ENCODE measurements at regions not wholly inside any gene's neighbourhood (a gene's known extent, or its start where the extent isn't known, plus 50 kb on each side); places are given as distances from the start of the nearest gene placed in this dataset.
A peak's percentile ranks its signal among the peaks of the same experiment; 100 is the strongest.

GRCh38 chrX:19213610-19214152 lies 91.4 kb upstream of the ADGRG2 start:
- ChIA-PET POLR2A (no interaction called here), CTCF (no interaction called here), SMC1A (ENCODE audit: uncharacterized antibody, unreplicated experiment) (no interaction called here), RAD21 (ENCODE audit: unreplicated experiment) (no interaction called here)
- no TSS peak for BruUV-seq (replicated peaks)
- no peaks in the 10 kb centered on the region for H3K79me2 ChIP-seq (ENCODE audit: control insufficient read depth, insufficient read depth, low read length)
- H3K27ac ChIP-seq (ENCODE audit: control insufficient read depth, insufficient read depth), result no peak overlapping the region
- no peaks in the 10 kb centered on the region for H3K36me3 ChIP-seq (ENCODE audit: control insufficient read depth in 2 of 2, insufficient read depth in 2 of 2, low read length in 1 of 2)
- peaks cover 4% of the 10 kb centered on the region; the same call in 1 of the 2 replicates for H3K4me1 ChIP-seq (ENCODE audit: control insufficient read depth, insufficient read depth, low read length)
- no peaks in the 10 kb centered on the region for H3K27me3 ChIP-seq (replicated peaks in 1 of 2; ENCODE audit: control insufficient read depth in 2 of 2, insufficient read depth in 2 of 2, low read length in 1 of 2)
- DNase-seq (ENCODE audit: low read depth, low spot score), result no peak
- 37% methylated on average over 1 of the region's 1 CpG for WGBS (ENCODE audit: insufficient coverage, insufficient replicate concordance, low lambda C conversion rate, missing lambda C conversion rate)
- no peak overlapping the region for H3K9ac ChIP-seq (ENCODE audit: control insufficient read depth, insufficient read depth, low read length)
- no peak for ATAC-seq
- FAIRE-seq, result no peak
- intact Hi-C loops (cut with micrococcal nuclease; ENCODE audit: unreplicated experiment) (no loop called here), in situ Hi-C loops (cut with MboI) (no loop called here)
- H2AFZ ChIP-seq (ENCODE audit: control insufficient read depth, low read depth, low read length), result no peak overlapping the region
- no peak overlapping the region for H3K4me2 ChIP-seq (ENCODE audit: control insufficient read depth, insufficient read depth)
- no peaks in the 10 kb centered on the region for H3K9me3 ChIP-seq (replicated peaks; ENCODE audit: control insufficient read depth, insufficient read depth, low read length)
- TF ChIP-seq E2F8 (IDR thresholded peaks at IDR 0.05; ENCODE audit: low read depth, partially characterized antibody) (no peak), JUNB (IDR thresholded peaks at IDR 0.05) (no peak), SREBF2 (IDR thresholded peaks at IDR 0.05; ENCODE audit: low read length) (no peak)
- no peak overlapping the region for H3K4me3 ChIP-seq
- H4K20me1 ChIP-seq (ENCODE audit: control insufficient read depth, insufficient read depth), result no peaks in the 10 kb centered on the region

GRCh38 chrX:19214311-19214710 lies 92.0 kb upstream of the ADGRG2 start:
- in situ Hi-C loops (cut with MboI) (no loop called here), intact Hi-C loops (cut with micrococcal nuclease; ENCODE audit: unreplicated experiment) (no loop called here)
- 38% methylated on average over 7 of the region's 7 CpGs for WGBS (ENCODE audit: insufficient coverage, insufficient replicate concordance, low lambda C conversion rate, missing lambda C conversion rate)
- SMC1A ChIA-PET (ENCODE audit: uncharacterized antibody, unreplicated experiment), result no interaction called here
- no peak for TF ChIP-seq TARDBP (IDR thresholded peaks at IDR 0.05; ENCODE audit: borderline replicate concordance)
- TF ChIP-seq PML (IDR thresholded peaks at IDR 0.05; ENCODE audit: low read length), result no peak
- no peak for TF ChIP-seq TCF3 (IDR thresholded peaks at IDR 0.05; ENCODE audit: borderline replicate concordance, insufficient read depth, low read depth, low read length)
- TF ChIP-seq BHLHE40 (IDR thresholded peaks at IDR 0.05; ENCODE audit: borderline replicate concordance in 1 of 2, low read depth in 2 of 2, low read length in 1 of 2), result no peak
- no peak for TF ChIP-seq RELA (IDR thresholded peaks at IDR 0.05; ENCODE audit: borderline replicate concordance, partially characterized antibody)
- TF ChIP-seq JUNB (IDR thresholded peaks at IDR 0.05), result 0 out of 2 replicates have a peak, but pooled peaks have one; percentile 15
- no peak for TF ChIP-seq IKZF2 (IDR thresholded peaks at IDR 0.05)
- TF ChIP-seq E2F8 (IDR thresholded peaks at IDR 0.05; ENCODE audit: low read depth, partially characterized antibody), result no peak
- peaks cover 4% of the 10 kb centered on the region; the same call in 1 of the 2 replicates for H3K4me1 ChIP-seq (ENCODE audit: control insufficient read depth, insufficient read depth, low read length)
- H4K20me1 ChIP-seq (ENCODE audit: control insufficient read depth, insufficient read depth), result no peaks in the 10 kb centered on the region
- H3K79me2 ChIP-seq (ENCODE audit: control insufficient read depth, insufficient read depth, low read length), result no peaks in the 10 kb centered on the region
- H3K36me3 ChIP-seq (ENCODE audit: control insufficient read depth in 2 of 2, insufficient read depth in 2 of 2, low read length in 1 of 2), result no peaks in the 10 kb centered on the region
- H3K9ac ChIP-seq (ENCODE audit: control insufficient read depth, insufficient read depth, low read length), result no peak overlapping the region
- no peaks in the 10 kb centered on the region for H3K9me3 ChIP-seq (replicated peaks; ENCODE audit: control insufficient read depth, insufficient read depth, low read length)
- no peak for DNase-seq (ENCODE audit: low read depth, low spot score)
- no peak overlapping the region for H3K27ac ChIP-seq (ENCODE audit: control insufficient read depth, insufficient read depth)
- peak; percentile 73 for ATAC-seq
- CTCF ChIA-PET, result interaction anchor here (1.6 kb wide), 1 partner anchor 12 kb away, joined by 5 read pairs; no protein-coding TSS in a partner anchor
- no TSS peak for BruUV-seq (replicated peaks)
- no peak for FAIRE-seq
- H2AFZ ChIP-seq (ENCODE audit: control insufficient read depth, low read depth, low read length), result no peak overlapping the region
- H3K27me3 ChIP-seq (replicated peaks in 1 of 2; ENCODE audit: control insufficient read depth in 2 of 2, insufficient read depth in 2 of 2, low read length in 1 of 2), result no peaks in the 10 kb centered on the region
- no peak overlapping the region for H3K4me3 ChIP-seq
- H3K4me2 ChIP-seq (ENCODE audit: control insufficient read depth, insufficient read depth), result no peak overlapping the region
- RAD21 ChIA-PET (ENCODE audit: unreplicated experiment), result no interaction called here
- POLR2A ChIA-PET, result no interaction called here
